ENCODE measurements at regions not wholly inside any gene's neighbourhood (a gene's known extent, or its start where the extent isn't known, plus 50 kb on each side); places are given as distances from the start of the nearest gene placed in this dataset.

DNA sequence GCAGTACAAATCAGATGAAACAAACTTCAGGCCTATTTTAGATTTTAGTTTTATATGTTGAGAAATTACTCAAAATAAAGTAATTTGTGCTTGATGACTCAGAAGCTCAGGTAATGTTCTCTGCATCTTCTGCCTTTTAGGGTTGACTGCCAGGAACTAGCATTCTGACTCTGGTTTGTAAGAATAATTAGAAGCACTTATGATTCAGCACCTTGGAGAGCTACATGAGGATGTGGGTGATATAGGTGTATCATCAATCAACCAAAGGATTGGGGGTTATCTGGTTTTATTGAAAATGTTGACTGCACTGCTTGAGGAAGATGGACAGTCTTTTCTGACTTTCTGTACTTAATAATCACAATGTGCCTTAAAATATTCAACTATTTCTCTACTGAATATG, 118.7 kb upstream of the SGCD start:
- Histone ChIP-seq H3K4me3 (ENCODE audit: low read depth in 1 of 2, low read length in 2 of 2) (no peak overlapping the region), H3K27ac (ENCODE audit: low read length) (no peak overlapping the region)

DNA sequence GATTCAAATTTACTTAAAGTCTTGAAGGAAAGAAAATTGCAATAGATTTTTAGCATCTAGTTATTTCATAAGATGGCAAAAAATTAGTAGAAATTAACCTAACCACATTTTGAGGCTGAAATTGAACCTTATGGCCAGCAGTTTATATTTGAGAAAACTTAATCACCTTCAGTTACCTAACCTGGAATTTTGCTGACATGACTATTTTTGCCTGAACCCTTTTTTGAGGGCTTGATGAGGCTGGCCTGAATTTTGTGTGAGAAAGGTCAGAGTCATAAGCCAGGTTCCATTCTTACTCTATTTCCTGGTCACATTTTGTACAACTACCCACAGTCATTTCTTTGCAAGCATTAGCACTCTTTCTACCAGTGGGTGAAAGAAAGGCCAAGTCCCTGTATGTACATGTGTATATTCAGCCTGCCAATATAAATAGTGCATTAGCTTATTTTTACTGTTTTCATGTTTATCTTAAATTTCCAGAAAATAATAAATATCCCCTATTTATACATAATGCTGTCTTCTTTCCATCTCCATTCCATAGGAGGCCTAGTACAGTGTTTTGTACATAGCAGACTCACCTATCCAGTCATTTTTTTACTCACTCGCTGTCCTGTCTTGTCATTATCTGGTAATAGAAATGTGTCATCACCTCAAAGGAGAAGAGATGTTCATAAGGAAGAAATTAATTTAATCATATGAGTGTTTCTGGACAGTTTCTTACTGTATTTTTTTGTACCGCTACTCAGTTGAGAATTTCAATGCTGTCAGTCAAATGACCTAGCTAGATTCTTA, 108.4 kb upstream of the SGCD start:
- Histone ChIP-seq H4K20me1 (ENCODE audit: insufficient read depth, low read length) (no peaks in the 10 kb centered on the region), H3K9ac (ENCODE audit: low read depth, low read length) (no peak overlapping the region), H3K36me3 (ENCODE audit: insufficient read depth, low read length) (no peaks in the 10 kb centered on the region), H3K4me2 (ENCODE audit: insufficient read depth, low read length) (no peak overlapping the region), H3K4me3 (ENCODE audit: low read depth in 1 of 2, low read length in 2 of 2) (no peak overlapping the region), H2AFZ (ENCODE audit: low read depth, low read length) (no peak overlapping the region), H3K4me1 (ENCODE audit: insufficient read depth, low read length) (no peaks in the 10 kb centered on the region), H3K27ac (ENCODE audit: low read length) (no peak overlapping the region), H3K79me2 (ENCODE audit: insufficient read depth, low read length) (no peaks in the 10 kb centered on the region), H3K9me3 (ENCODE audit: insufficient read depth, low read length, severe bottlenecking) (no peaks in the 10 kb centered on the region), H3K27me3 (ENCODE audit: insufficient read depth, low read length, poor library complexity) (no peaks in the 10 kb centered on the region)
- TF ChIP-seq, protein P1, sequence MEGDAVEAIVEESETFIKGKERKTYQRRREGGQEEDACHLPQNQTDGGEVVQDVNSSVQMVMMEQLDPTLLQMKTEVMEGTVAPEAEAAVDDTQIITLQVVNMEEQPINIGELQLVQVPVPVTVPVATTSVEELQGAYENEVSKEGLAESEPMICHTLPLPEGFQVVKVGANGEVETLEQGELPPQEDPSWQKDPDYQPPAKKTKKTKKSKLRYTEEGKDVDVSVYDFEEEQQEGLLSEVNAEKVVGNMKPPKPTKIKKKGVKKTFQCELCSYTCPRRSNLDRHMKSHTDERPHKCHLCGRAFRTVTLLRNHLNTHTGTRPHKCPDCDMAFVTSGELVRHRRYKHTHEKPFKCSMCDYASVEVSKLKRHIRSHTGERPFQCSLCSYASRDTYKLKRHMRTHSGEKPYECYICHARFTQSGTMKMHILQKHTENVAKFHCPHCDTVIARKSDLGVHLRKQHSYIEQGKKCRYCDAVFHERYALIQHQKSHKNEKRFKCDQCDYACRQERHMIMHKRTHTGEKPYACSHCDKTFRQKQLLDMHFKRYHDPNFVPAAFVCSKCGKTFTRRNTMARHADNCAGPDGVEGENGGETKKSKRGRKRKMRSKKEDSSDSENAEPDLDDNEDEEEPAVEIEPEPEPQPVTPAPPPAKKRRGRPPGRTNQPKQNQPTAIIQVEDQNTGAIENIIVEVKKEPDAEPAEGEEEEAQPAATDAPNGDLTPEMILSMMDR (IDR thresholded peaks at IDR 0.05; ENCODE audit: borderline replicate concordance, extremely low read depth, low read length, poor library complexity, severe bottlenecking), result no peak
- TF ChIP-seq EZH2 (IDR thresholded peaks at IDR 0.05; ENCODE audit: borderline replicate concordance, low read depth, low read length, severe bottlenecking), result no peak
- DNase-seq, result no peak
- ATAC-seq (ENCODE audit: insufficient read depth, low read depth), result no peak

More for the DNA sequence above, 118.7 kb upstream of the SGCD start:
- no peak overlapping the region for H2AFZ ChIP-seq (ENCODE audit: low read depth, low read length)
- ATAC-seq (ENCODE audit: insufficient read depth, low read depth) (peak; percentile 62; the same call in 1 of the 3 replicates), DNase-seq (no peak)
- no peak overlapping the region for H3K4me2 ChIP-seq (ENCODE audit: insufficient read depth, low read length)
- H3K79me2 ChIP-seq (ENCODE audit: insufficient read depth, low read length), result no peaks in the 10 kb centered on the region
- H3K9ac ChIP-seq (ENCODE audit: low read depth, low read length), result no peak overlapping the region
- H4K20me1 ChIP-seq (ENCODE audit: insufficient read depth, low read length), result no peaks in the 10 kb centered on the region
- no peaks in the 10 kb centered on the region for H3K4me1 ChIP-seq (ENCODE audit: insufficient read depth, low read length)
- H3K27me3 ChIP-seq (ENCODE audit: insufficient read depth, low read length, poor library complexity), result no peaks in the 10 kb centered on the region
- no peak for TF ChIP-seq EZH2 (IDR thresholded peaks at IDR 0.05; ENCODE audit: borderline replicate concordance, low read depth, low read length, severe bottlenecking)
- TF ChIP-seq, protein P1 (IDR thresholded peaks at IDR 0.05; ENCODE audit: borderline replicate concordance, extremely low read depth, low read length, poor library complexity, severe bottlenecking), result no peak
- no peaks in the 10 kb centered on the region for H3K9me3 ChIP-seq (ENCODE audit: insufficient read depth, low read length, severe bottlenecking)
- no peaks in the 10 kb centered on the region for H3K36me3 ChIP-seq (ENCODE audit: insufficient read depth, low read length)

DNA sequence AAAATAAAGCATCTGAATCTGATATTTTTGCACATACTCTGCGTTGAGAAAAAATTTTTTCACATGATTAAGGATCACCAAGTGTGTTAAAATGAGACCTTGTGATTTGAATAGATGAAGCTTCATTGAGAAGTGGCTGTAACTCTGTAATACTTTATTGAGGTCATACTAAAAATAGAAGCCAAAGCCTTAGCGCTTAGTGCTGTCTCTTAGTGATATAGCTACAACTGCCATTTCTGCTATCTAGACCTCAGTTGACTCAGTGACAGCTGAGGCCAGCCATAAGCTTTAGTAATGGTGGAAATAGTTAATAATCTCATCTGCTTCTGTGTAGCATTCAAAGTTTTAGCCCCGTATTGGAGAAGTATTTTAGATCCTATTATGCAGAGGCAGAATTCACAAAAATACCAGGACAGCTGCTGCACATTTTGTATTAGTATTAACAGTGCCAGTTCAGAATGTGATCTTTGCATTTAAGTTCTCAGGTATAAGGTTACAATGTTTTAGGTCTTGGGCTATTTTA, 107.4 kb upstream of the SGCD start:
- TF ChIP-seq, protein P1 (IDR thresholded peaks at IDR 0.05; ENCODE audit: borderline replicate concordance, extremely low read depth, low read length, poor library complexity, severe bottlenecking), result no peak
- TF ChIP-seq EZH2 (IDR thresholded peaks at IDR 0.05; ENCODE audit: borderline replicate concordance, low read depth, low read length, severe bottlenecking), result no peak
- H3K27ac ChIP-seq (ENCODE audit: low read length), result no peak overlapping the region
- H4K20me1 ChIP-seq (ENCODE audit: insufficient read depth, low read length), result no peaks in the 10 kb centered on the region
- DNase-seq (no peak), ATAC-seq (ENCODE audit: insufficient read depth, low read depth) (no peak)
- no peak overlapping the region for H3K4me3 ChIP-seq (ENCODE audit: low read depth in 1 of 2, low read length in 2 of 2)
- H3K9ac ChIP-seq (ENCODE audit: low read depth, low read length), result no peak overlapping the region
- H3K79me2 ChIP-seq (ENCODE audit: insufficient read depth, low read length), result no peaks in the 10 kb centered on the region
- H2AFZ ChIP-seq (ENCODE audit: low read depth, low read length), result no peak overlapping the region
- no peaks in the 10 kb centered on the region for H3K36me3 ChIP-seq (ENCODE audit: insufficient read depth, low read length)
- no peaks in the 10 kb centered on the region for H3K9me3 ChIP-seq (ENCODE audit: insufficient read depth, low read length, severe bottlenecking)
- H3K27me3 ChIP-seq (ENCODE audit: insufficient read depth, low read length, poor library complexity), result no peaks in the 10 kb centered on the region
- no peaks in the 10 kb centered on the region for H3K4me1 ChIP-seq (ENCODE audit: insufficient read depth, low read length)
- H3K4me2 ChIP-seq (ENCODE audit: insufficient read depth, low read length), result no peak overlapping the region

All from DND-41 (cell line).